Activated naive CD8-positive, alpha-beta T cell treated with anti-CD3 and anti-CD28 coated beads, Interleukin-2, amount 10 ng/mL, durations not matched to agents 7 days and 5 days (primary cell): ENCODE measurements at regions not wholly inside any gene's neighbourhood (a gene's known extent, or its start where the extent isn't known, plus 50 kb on each side); places are given as distances from the start of the nearest gene placed in this dataset.
"Not testable (repeated sequence)": the region's sequence is repeated elsewhere in the genome, so short reads cannot be mapped to it uniquely, and the experiment has no call there.

Source experiments
- ATAC-seq: fragments of 150-1000 bp; cut with Tn5 transposase; one replicate; pipeline ENCODE4 v1.10.0; 2021; ENCODE audit warnings: low read depth, moderate library complexity
- POLR2A ChIA-PET: fragments of 350-600 bp; sonication (Branson Sonifier 250); formaldehyde crosslinking; loops from one replicate; lab custom pipeline; 2021; ENCODE audit warnings: antibody characterized with exemption; lab: Charles Lee
- DNase-seq: peaks from one replicate; pipeline ENCODE4 v3.0.0; 2021
- H3K27ac Mint-ChIP-seq: one replicate; pipeline ENCODE4 v1.8.0; 2022; ENCODE audit warnings: mild to moderate bottlenecking, mixed read lengths
- H3K27me3 Mint-ChIP-seq: one replicate; pipeline ENCODE4 v1.8.0; 2022; ENCODE audit warnings: mild to moderate bottlenecking, moderate library complexity, mixed read lengths
- H3K36me3 Mint-ChIP-seq: one replicate; pipeline ENCODE4 v1.8.0; 2021; ENCODE audit warnings: mild to moderate bottlenecking, mixed read lengths
- H3K4me1 Mint-ChIP-seq: one replicate; pipeline ENCODE4 v1.8.0; 2021; ENCODE audit warnings: mixed read lengths
- H3K4me3 Mint-ChIP-seq: one replicate; pipeline ENCODE4 v1.8.0; 2022; ENCODE audit warnings: mild to moderate bottlenecking, moderate library complexity, mixed read lengths
- H3K9me3 Mint-ChIP-seq: one replicate; pipeline ENCODE4 v1.8.0; 2021; ENCODE audit warnings: mixed read lengths

- no peak for DNase-seq
- Mint-ChIP-seq H3K4me1 (no peaks in the 10 kb centered on the region), H3K36me3 (no peaks in the 10 kb centered on the region), H3K27ac (no peak overlapping the region), H3K9me3 (peaks cover 14% of the 10 kb centered on the region), H3K4me3 (no peak overlapping the region), H3K27me3 (no peaks in the 10 kb centered on the region)
- POLR2A ChIA-PET = no interaction called here
- ATAC-seq = no peak
Measured at GRCh38 chr5:21063146-21063545, 1075.1 kb upstream of the CDH18 start.

GRCh38 chr5:21058289-21058688 is 1070.3 kb upstream of the CDH18 start:
- Mint-ChIP-seq H3K27ac (no peak overlapping the region), H3K4me3 (no peak overlapping the region), H3K9me3 (peaks cover 13% of the 10 kb centered on the region), H3K27me3 (no peaks in the 10 kb centered on the region), H3K36me3 (no peaks in the 10 kb centered on the region), H3K4me1 (no peaks in the 10 kb centered on the region)
- ATAC-seq (no peak), DNase-seq (no peak)
- POLR2A ChIA-PET = no interaction called here

- ATAC-seq (no peak), DNase-seq (no peak)
- H3K27ac Mint-ChIP-seq = no peak overlapping the region
- no peaks in the 10 kb centered on the region for H3K9me3 Mint-ChIP-seq
- H3K4me1 Mint-ChIP-seq = no peaks in the 10 kb centered on the region
- H3K27me3 Mint-ChIP-seq = no peaks in the 10 kb centered on the region
- no peak overlapping the region for H3K4me3 Mint-ChIP-seq
- no peaks in the 10 kb centered on the region for H3K36me3 Mint-ChIP-seq
- POLR2A ChIA-PET = no interaction called here
Measured at GRCh38 chr5:21051945-21052344, 1063.9 kb upstream of the CDH18 start.

GRCh38 chr5:21049901-21050300 is 1061.9 kb upstream of the CDH18 start:
- Mint-ChIP-seq H3K9me3 (peaks cover 2% of the 10 kb centered on the region), H3K27me3 (no peaks in the 10 kb centered on the region), H3K27ac (no peak overlapping the region), H3K36me3 (no peaks in the 10 kb centered on the region), H3K4me1 (no peaks in the 10 kb centered on the region), H3K4me3 (no peak overlapping the region)
- POLR2A ChIA-PET = no interaction called here
- DNase-seq (no peak), ATAC-seq (no peak)

GRCh38 chr5:21030981-21031380 is 1043.0 kb upstream of the CDH18 start:
- H3K27me3 Mint-ChIP-seq = no peaks in the 10 kb centered on the region
- H3K27ac Mint-ChIP-seq = no peak overlapping the region
- H3K4me1 Mint-ChIP-seq = no peaks in the 10 kb centered on the region
- POLR2A ChIA-PET = no interaction called here
- no peak for DNase-seq
- ATAC-seq = no peak
- H3K4me3 Mint-ChIP-seq = no peak overlapping the region
- peaks cover 6% of the 10 kb centered on the region for H3K9me3 Mint-ChIP-seq
- H3K36me3 Mint-ChIP-seq = no peaks in the 10 kb centered on the region

- no peaks in the 10 kb centered on the region for H3K36me3 Mint-ChIP-seq
- ATAC-seq (no peak), DNase-seq (no peak)
- no peak overlapping the region for H3K27ac Mint-ChIP-seq
- peaks cover 6% of the 10 kb centered on the region for H3K9me3 Mint-ChIP-seq
- POLR2A ChIA-PET = no interaction called here
- H3K27me3 Mint-ChIP-seq = no peaks in the 10 kb centered on the region
- H3K4me1 Mint-ChIP-seq = no peaks in the 10 kb centered on the region
- no peak overlapping the region for H3K4me3 Mint-ChIP-seq
Measured at GRCh38 chr5:21024966-21025365, 1037.0 kb upstream of the CDH18 start.

GRCh38 chr5:21013237-21013636 is 1025.2 kb upstream of the CDH18 start:
- Mint-ChIP-seq H3K4me1 (no peaks in the 10 kb centered on the region), H3K4me3 (no peak overlapping the region), H3K36me3 (no peaks in the 10 kb centered on the region), H3K27me3 (no peaks in the 10 kb centered on the region), H3K27ac (no peak overlapping the region), H3K9me3 (no peaks in the 10 kb centered on the region)
- no peak for ATAC-seq
- no peak for DNase-seq
- POLR2A ChIA-PET = no interaction called here

GRCh38 chr5:21007781-21008180 is 1019.8 kb upstream of the CDH18 start:
- Mint-ChIP-seq H3K27ac (no peak overlapping the region), H3K36me3 (no peaks in the 10 kb centered on the region), H3K4me3 (no peak overlapping the region), H3K9me3 (no peaks in the 10 kb centered on the region), H3K27me3 (no peaks in the 10 kb centered on the region), H3K4me1 (no peaks in the 10 kb centered on the region)
- no peak for DNase-seq
- POLR2A ChIA-PET = no interaction called here
- ATAC-seq = no peak

- peaks cover 18% of the 10 kb centered on the region for H3K9me3 Mint-ChIP-seq
- H3K4me3 Mint-ChIP-seq, H3K36me3 Mint-ChIP-seq, DNase-seq, ATAC-seq, H3K4me1 Mint-ChIP-seq, H3K27me3 Mint-ChIP-seq, POLR2A ChIA-PET, H3K27ac Mint-ChIP-seq: not testable (repeated sequence)
Measured at GRCh38 chr5:20988933-20989332, 1000.9 kb upstream of the CDH18 start.

- no peak overlapping the region for H3K27ac Mint-ChIP-seq
- no peak for ATAC-seq
Measured at GRCh38 chr5:20985754-20986153, 997.8 kb upstream of the CDH18 start.

GRCh38 chr5:20974426-20974825 is 986.4 kb upstream of the CDH18 start:
- Mint-ChIP-seq H3K27me3 (no peaks in the 10 kb centered on the region), H3K4me1 (no peaks in the 10 kb centered on the region), H3K27ac (no peak overlapping the region), H3K36me3 (no peaks in the 10 kb centered on the region), H3K9me3 (no peaks in the 10 kb centered on the region), H3K4me3 (no peak overlapping the region)
- DNase-seq (no peak), ATAC-seq (no peak)
- POLR2A ChIA-PET = no interaction called here

More at GRCh38 chr5:20985754-20986153, 997.8 kb upstream of the CDH18 start:
- POLR2A ChIA-PET = no interaction called here
- DNase-seq = no peak
- H3K4me3 Mint-ChIP-seq = no peak overlapping the region
- H3K4me1 Mint-ChIP-seq = no peaks in the 10 kb centered on the region
- H3K27me3 Mint-ChIP-seq = no peaks in the 10 kb centered on the region
- no peaks in the 10 kb centered on the region for H3K36me3 Mint-ChIP-seq
- peaks cover 18% of the 10 kb centered on the region for H3K9me3 Mint-ChIP-seq

- POLR2A ChIA-PET = no interaction called here
- H3K4me1 Mint-ChIP-seq = no peaks in the 10 kb centered on the region
- H3K27me3 Mint-ChIP-seq = no peaks in the 10 kb centered on the region
- H3K36me3 Mint-ChIP-seq = no peaks in the 10 kb centered on the region
- H3K9me3 Mint-ChIP-seq = no peaks in the 10 kb centered on the region
- H3K4me3 Mint-ChIP-seq = no peak overlapping the region
- ATAC-seq (no peak), DNase-seq (no peak)
- H3K27ac Mint-ChIP-seq = no peak overlapping the region
Measured at GRCh38 chr5:20972419-20972925, 984.5 kb upstream of the CDH18 start.

GRCh38 chr5:20959347-20959746 is 971.3 kb upstream of the CDH18 start:
- Mint-ChIP-seq H3K27me3 (no peaks in the 10 kb centered on the region), H3K36me3 (no peaks in the 10 kb centered on the region)
- POLR2A ChIA-PET = no interaction called here

GRCh38 chr5:20958641-20959040 is 970.6 kb upstream of the CDH18 start:
- ATAC-seq (no peak), DNase-seq (no peak)
- no peaks in the 10 kb centered on the region for H3K36me3 Mint-ChIP-seq
- no peaks in the 10 kb centered on the region for H3K4me1 Mint-ChIP-seq
- no peaks in the 10 kb centered on the region for H3K27me3 Mint-ChIP-seq
- no peak overlapping the region for H3K4me3 Mint-ChIP-seq
- POLR2A ChIA-PET = no interaction called here
- H3K9me3 Mint-ChIP-seq = peaks cover 4% of the 10 kb centered on the region
- H3K27ac Mint-ChIP-seq = no peak overlapping the region

More at GRCh38 chr5:20959347-20959746, 971.3 kb upstream of the CDH18 start:
- H3K4me3 Mint-ChIP-seq = no peak overlapping the region
- ATAC-seq = no peak
- H3K9me3 Mint-ChIP-seq = peaks cover 4% of the 10 kb centered on the region
- H3K27ac Mint-ChIP-seq = no peak overlapping the region
- no peaks in the 10 kb centered on the region for H3K4me1 Mint-ChIP-seq
- no peak for DNase-seq

GRCh38 chr5:20956134-20956533 is 968.1 kb upstream of the CDH18 start:
- ATAC-seq = no peak
- H3K27me3 Mint-ChIP-seq = no peaks in the 10 kb centered on the region
- POLR2A ChIA-PET = no interaction called here
- peaks cover 4% of the 10 kb centered on the region for H3K9me3 Mint-ChIP-seq
- no peak overlapping the region for H3K4me3 Mint-ChIP-seq
- H3K36me3 Mint-ChIP-seq = no peaks in the 10 kb centered on the region
- H3K4me1 Mint-ChIP-seq = no peaks in the 10 kb centered on the region
- no peak overlapping the region for H3K27ac Mint-ChIP-seq
- DNase-seq = no peak
